ENCODE measurements at regions not wholly inside any gene's neighbourhood (a gene's known extent, or its start where the extent isn't known, plus 50 kb on each side); places are given as distances from the start of the nearest gene placed in this dataset.

GRCh38 chr6:137727216-137727765 is 139.8 kb upstream of the TNFAIP3 start:
- Histone ChIP-seq H3K4me1 (peaks cover 28% of the 10 kb centered on the region), H3K27ac (no peak overlapping the region), H3K4me3 (no peak overlapping the region), H3K9me3 (no peaks in the 10 kb centered on the region), H3K27me3 (no peaks in the 10 kb centered on the region), H3K36me3 (no peaks in the 10 kb centered on the region)
- WGBS = 81% methylated on average over 4 of the region's 4 CpGs
- DNase-seq (ENCODE audit: low spot score in 2 of 2) = no peak
- TF ChIP-seq POLR2A (IDR thresholded peaks at IDR 0.05) (no peak), CTCF (IDR thresholded peaks at IDR 0.05) (no peak), EP300 (IDR thresholded peaks at IDR 0.05) (no peak), POLR2AphosphoS5 (IDR thresholded peaks at IDR 0.05) (no peak)

- no peaks in the 10 kb centered on the region for H3K27me3 ChIP-seq
- H3K4me1 ChIP-seq = peaks cover 30% of the 10 kb centered on the region
- no peak overlapping the region for H3K4me3 ChIP-seq
- WGBS = 29% methylated on average over 6 of the region's 6 CpGs
- DNase-seq (ENCODE audit: low spot score in 2 of 2) = no peak
- H3K9me3 ChIP-seq = no peaks in the 10 kb centered on the region
- TF ChIP-seq CTCF (IDR thresholded peaks at IDR 0.05) = no peak
- TF ChIP-seq POLR2AphosphoS5 (IDR thresholded peaks at IDR 0.05) = peak in 1 of 3 donors; percentile 75
- peak overlapping the region; percentile 47 for H3K27ac ChIP-seq
- no peaks in the 10 kb centered on the region for H3K36me3 ChIP-seq
Measured at GRCh38 chr6:137728386-137729349, 138.4 kb upstream of the TNFAIP3 start.

- no peak for DNase-seq (ENCODE audit: low spot score in 2 of 2)
- Histone ChIP-seq H3K4me1 (peaks cover 30% of the 10 kb centered on the region), H3K9me3 (no peaks in the 10 kb centered on the region), H3K36me3 (no peaks in the 10 kb centered on the region), H3K4me3 (no peak overlapping the region), H3K27me3 (no peaks in the 10 kb centered on the region), H3K27ac (no peak overlapping the region)
- 80% methylated on average over 6 of the region's 6 CpGs for WGBS
- TF ChIP-seq EP300 (IDR thresholded peaks at IDR 0.05) (no peak), POLR2AphosphoS5 (IDR thresholded peaks at IDR 0.05) (peak in 1 of 3 donors; percentile 64), CTCF (IDR thresholded peaks at IDR 0.05) (no peak), POLR2A (IDR thresholded peaks at IDR 0.05) (no peak)
Measured at GRCh38 chr6:137729866-137730629, 137.0 kb upstream of the TNFAIP3 start.

GRCh38 chr6:137731600-137731959 is 135.5 kb upstream of the TNFAIP3 start:
- TF ChIP-seq CTCF (IDR thresholded peaks at IDR 0.05) (no peak), POLR2A (IDR thresholded peaks at IDR 0.05) (no peak), EP300 (IDR thresholded peaks at IDR 0.05) (no peak), POLR2AphosphoS5 (IDR thresholded peaks at IDR 0.05) (no peak)
- Histone ChIP-seq H3K27ac (no peak overlapping the region), H3K36me3 (no peaks in the 10 kb centered on the region), H3K4me3 (no peak overlapping the region), H3K4me1 (peaks cover 30% of the 10 kb centered on the region), H3K27me3 (no peaks in the 10 kb centered on the region), H3K9me3 (no peaks in the 10 kb centered on the region)
- 53% methylated on average over 2 of the region's 2 CpGs for WGBS
- DNase-seq (ENCODE audit: low spot score in 2 of 2) = no peak
